IPS-NIHi7 (cell line): ENCODE measurements at regions not wholly inside any gene's neighbourhood (a gene's known extent, or its start where the extent isn't known, plus 50 kb on each side); places are given as distances from the start of the nearest gene placed in this dataset.

ENCODE experiments used
- DNase-seq: peaks from one replicate; pipeline ENCODE4 v3.0.0; 2012; ENCODE audit warnings: mixed read lengths; ENCODE audit errors: extremely low spot score

DNA sequence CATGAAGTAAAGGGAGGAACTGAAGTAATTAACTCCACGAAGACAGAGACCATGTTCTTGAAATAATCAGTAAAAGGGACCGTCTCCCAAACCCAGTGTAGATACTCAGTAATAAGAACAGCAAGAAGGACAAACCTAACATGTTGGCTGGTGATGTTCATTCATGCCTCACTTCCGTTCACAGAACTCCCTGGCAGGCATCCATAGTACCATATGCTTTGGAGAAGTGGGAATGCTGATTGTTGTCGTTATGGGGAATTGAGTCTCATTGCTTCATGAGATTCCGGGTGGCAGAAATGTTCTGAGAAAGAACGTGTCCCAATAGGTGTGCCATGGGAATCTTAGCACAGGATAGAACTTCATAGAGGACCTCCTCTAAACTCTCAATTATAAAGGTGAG is 452.3 kb downstream of the ZSWIM6 start:
- no peak for DNase-seq

DNA sequence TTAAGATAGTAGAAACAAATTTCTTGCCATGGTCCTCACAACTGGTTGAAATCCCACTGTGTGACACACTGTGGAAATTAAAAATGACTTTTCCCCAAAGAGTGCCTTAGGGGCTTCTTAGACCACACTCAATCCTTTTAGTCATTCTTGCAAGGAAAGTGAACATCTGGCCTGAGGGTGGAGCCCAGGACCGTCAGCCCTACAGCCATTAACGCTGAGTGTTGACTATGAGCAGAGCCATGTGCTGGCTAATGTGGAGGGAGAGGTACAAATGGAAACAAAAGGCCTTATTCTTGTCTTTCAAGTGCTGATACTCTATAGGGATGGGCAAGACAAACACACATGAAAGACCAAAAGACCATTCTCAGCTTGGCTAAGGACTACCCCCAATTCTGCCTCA is 456.5 kb downstream of the ZSWIM6 start:
- DNase-seq: no peak

DNA sequence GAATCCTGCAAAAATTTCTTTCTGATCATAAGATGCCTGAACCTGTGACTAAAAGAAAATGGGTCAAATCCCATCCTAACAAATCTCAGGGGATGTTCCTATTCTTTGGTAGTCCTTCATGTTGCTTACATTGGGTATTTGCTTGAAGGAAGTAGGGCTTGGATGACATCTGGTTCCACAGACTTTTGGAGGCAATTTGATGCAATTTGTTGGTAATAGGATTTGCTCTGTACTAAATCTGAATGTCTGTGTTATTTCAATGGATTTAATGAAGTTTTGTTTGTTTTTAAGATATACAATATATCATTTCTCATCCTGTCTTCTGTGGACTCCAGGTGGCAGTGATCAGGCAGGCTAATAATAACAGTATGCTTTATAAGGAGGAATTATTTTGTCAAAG is 457.9 kb downstream of the ZSWIM6 start:
- DNase-seq: no peak

DNA sequence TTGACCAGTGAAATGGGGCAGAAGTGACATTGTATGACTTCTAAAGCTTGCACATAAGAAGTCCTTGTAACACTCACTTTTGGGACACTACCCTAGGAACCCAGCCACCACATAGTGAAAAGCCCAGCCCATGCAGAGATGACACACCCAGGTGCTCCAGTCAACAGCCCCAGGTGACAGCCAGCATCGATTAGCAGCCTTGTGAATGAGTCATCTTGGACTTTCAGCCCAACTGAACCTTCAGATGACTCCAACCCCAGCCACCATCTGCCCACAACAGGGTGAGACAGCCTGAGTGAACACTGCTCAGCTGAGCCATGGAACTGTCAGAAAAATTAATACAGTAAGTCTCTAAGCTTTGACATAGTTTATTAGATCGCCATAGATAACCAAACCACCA is 458.6 kb downstream of the ZSWIM6 start:
- no peak for DNase-seq

DNA sequence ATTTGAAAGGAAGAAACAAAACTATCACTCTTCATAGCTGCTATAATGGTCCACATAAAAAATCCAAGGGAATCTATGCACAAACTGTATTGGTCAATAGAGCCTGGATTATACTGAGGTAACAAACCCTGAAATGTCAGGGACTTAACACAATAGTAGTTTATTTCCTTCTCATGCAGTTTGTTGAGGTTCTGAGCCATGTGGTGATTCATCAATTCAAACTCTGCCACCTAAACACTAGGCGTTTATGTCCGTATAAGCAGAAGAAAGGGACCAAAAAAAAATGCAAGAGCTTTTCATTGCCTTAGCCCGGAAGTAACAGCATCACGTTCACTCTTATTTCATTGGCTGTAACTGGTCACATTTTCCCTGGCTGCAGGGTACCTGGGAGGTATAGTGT is 464.7 kb downstream of the ZSWIM6 start:
- no peak for DNase-seq

DNA sequence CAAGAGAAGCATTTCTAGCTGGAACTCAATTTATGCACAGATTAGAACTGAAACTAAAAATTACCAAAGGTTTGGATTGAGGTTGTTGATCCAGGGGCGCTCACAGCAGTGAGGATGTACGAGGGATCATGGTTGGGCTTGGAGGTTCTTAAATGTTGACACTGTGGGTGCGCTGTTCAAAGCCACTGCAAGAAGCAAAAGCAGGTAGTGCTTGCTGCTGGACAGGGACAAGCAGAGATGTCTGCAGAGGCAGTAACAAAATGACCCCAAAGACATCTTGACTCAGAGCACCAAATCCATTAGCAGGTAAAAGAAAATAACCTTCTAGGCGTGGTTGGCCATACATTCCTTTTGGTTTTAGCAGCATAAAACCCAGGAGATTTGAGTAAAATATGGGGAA is 468.4 kb downstream of the ZSWIM6 start:
- DNase-seq: no peak

DNA sequence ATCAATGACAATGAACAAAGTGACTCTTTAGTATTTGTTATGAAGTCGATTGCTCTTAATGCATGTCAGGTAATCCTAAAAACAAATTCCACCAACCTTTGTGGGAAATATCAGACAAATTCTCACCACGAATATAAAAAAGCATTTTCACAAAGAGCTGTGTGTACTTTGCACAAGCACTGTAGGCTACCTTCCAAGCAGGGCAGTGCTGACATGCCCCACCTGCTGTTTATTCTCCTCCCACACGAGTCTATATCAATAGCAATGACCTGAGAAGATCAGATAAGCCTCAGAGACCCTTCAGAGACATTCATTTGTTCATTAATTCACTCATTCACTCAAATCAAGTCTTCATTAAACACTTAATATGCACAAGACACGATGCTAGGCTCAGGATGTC is 469.1 kb downstream of the ZSWIM6 start:
- DNase-seq: no peak

DNA sequence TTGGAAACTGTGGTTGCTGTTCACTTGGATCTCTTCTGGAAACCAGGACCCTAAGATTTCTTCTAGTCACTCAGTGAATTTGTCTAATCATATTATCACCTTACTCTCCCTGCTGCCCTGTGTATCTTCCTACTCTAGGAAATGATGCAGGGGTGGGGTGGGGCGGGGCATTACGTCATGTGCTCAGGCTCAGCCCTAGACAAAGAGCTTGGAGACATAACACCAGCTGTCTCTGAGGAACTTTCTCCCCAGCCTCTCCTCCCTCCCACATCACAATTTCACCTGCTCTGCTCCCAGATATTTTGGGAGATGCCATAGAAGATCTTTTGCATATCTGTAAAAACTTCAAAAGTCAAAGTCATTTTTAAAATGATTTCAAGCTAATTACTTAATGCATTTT is 470.4 kb downstream of the ZSWIM6 start:
- DNase-seq: no peak

DNA sequence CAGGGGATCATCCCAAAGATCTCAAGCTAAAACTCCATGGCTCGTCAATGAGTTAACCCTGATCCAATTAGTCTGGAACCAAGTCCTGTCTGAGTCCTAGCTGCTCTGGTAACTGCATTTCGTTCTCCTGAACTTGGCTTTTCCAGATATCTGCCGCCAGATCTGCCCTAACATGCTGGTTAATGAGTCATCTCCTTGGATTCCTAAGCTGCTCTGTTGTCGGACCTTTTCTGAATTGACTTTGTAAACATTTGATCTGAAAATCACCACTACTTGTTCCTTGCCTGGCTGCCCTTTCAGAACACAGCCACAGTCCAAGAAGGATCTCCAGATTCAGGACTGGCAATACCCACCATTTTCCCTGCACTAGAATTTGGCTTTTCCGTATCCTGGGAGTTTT is 473.0 kb downstream of the ZSWIM6 start:
- no peak for DNase-seq

DNA sequence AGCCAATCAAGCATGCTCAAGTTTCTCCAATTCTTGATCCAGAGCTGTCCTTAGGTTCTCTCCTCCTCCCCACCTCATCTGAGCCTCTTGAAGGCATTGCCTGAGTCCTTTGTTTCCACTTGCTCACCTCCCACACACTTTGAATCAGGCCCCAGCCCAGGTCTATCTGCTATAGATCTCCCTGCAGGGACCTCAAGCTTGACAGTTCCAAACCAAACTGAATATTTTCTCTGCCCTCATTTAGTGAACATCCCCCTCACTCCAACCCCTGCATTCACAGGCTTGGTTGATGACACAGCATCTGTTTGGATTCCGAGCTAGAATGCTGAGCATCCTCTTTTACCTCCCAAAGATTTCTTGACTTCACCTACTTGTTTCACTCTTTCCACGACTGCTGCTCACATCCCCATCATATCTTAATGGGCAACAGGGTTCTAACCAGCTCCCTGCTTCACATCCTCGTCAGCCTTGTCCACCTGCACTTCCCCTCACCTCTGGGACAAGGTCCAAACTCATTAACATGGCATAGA is 474.5 kb downstream of the ZSWIM6 start:
- DNase-seq: no peak

DNA sequence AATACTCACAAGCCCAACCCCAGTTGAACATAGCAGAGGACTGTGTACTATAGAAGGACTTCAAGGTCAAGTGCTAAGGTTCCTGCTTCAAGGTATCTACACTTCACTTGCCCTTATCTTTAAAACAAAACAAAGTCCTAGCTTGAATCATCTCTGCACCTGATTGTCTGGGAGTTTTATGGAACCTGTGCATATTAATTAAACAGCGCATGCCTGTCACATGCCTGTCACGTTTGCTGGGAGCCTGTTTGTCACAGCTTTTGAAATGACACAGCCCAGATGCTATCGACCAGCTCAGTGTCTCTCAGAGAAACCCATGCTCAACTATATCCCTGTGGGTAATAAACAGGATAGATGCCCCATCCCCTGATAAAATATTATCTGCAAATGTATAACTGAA is 476.0 kb downstream of the ZSWIM6 start:
- DNase-seq: no peak

DNA sequence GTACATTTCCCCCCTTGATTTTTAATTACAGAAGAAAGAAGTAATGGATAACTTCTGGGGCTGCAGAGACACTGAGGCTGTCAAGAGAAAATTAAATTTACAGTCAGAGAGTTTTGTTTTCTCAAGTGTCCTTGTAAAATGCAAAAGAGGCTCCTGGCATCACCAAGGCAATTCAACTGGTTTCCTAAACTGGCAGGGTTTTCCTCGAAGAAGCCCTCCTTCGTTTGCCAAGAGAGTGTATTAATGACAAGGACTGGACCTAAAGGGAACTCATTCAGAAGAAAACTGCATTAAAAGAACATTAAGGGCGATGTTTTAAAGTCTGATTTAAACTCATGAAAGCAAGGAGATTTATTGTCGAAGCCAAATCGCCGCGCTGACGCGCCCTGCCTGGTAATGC is 476.9 kb downstream of the ZSWIM6 start:
- DNase-seq: no peak

DNA sequence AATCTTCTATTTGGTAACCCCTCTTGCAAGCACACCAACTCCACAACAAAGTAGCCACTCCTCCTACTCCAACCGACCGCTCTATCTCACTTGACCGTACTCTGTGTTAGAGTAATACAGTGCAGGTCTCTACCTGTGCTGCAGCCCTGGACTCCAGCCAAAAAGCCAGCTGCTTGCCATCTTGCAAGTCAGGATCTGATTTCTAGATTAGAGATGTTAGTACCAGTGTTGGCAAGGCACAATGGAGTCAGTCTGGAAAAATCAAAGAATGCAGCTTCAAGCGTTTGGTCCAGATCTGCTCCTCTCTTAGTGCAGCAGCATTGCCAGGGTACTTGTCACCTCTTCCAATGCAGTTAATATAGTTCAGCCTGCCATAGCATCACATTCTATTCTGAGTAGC is 477.6 kb downstream of the ZSWIM6 start:
- no peak for DNase-seq

DNA sequence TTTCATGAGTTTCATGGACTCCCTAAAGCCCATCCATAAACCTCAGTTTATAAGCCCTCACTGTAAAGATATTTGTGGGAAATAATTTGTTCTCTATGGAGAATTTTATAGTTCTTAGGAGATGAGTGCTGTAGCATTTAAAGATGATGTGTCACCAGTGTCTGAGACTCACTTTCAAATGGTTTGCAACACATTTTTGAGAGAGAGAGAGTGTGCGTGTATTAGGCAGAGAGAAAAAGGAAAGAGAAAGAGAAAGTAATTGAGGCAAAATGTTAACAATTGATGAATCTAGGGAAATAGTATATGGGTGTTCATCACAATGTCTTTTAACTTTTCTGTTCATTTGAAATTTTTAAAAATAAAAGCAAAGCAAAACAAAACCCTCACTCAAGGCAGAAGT is 479.0 kb downstream of the ZSWIM6 start:
- no peak for DNase-seq

DNA sequence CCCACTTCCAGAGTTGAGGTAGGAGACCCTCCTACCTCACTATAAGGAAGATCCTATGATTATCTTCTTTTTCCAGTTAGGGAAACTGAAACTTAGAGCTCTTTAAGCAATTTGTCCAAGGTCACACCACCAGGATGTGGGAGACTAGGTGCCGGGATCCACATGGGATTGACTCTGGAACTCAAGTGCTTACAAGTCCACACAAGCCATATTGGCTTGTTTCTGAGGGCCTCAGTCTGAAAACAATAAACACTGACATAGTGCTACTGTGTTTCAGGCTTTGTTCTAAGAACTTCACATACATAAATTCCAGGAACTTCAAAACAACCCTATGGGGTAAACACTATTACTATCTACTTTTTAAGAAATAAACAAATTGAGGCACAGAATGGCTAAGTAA is 481.3 kb downstream of the ZSWIM6 start:
- DNase-seq: no peak

DNA sequence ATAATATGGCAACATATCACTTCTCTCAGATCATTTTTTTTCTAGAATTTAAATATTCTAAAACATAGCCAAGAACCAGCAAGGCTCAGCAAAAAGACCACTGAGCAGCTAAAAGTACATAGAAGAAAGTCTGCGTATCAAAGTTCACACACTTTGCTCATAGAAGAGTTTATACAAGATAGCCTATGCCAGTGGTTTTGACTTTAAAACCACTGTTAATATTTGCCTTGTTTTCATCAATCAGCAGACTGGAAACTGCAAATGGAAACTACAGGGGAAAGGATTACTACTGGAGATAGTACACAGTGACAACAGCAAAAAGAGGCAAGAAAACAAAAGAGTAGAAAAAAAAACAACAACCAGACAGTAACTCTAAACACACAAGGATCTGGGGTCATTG is 483.3 kb downstream of the ZSWIM6 start:
- no peak for DNase-seq

DNA sequence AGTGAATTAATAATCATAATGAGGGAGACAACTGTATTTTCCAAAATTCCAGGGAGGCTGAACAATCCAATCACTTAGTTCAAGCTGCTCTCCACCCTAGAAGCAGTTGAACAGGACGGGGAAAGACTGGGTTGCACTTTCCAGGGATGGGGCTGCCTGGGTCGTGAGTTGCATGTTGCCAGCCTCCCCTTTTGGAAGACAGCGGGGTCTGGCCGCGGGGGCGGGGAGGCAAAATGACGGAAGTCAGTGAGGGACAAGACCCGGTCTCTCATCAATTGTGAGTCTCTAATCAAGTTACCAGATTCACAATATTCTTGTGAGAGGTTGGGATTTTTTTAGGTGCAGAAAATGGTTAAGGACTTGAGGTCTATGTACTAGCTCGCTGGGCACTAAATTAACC is 484.1 kb downstream of the ZSWIM6 start:
- DNase-seq: no peak

DNA sequence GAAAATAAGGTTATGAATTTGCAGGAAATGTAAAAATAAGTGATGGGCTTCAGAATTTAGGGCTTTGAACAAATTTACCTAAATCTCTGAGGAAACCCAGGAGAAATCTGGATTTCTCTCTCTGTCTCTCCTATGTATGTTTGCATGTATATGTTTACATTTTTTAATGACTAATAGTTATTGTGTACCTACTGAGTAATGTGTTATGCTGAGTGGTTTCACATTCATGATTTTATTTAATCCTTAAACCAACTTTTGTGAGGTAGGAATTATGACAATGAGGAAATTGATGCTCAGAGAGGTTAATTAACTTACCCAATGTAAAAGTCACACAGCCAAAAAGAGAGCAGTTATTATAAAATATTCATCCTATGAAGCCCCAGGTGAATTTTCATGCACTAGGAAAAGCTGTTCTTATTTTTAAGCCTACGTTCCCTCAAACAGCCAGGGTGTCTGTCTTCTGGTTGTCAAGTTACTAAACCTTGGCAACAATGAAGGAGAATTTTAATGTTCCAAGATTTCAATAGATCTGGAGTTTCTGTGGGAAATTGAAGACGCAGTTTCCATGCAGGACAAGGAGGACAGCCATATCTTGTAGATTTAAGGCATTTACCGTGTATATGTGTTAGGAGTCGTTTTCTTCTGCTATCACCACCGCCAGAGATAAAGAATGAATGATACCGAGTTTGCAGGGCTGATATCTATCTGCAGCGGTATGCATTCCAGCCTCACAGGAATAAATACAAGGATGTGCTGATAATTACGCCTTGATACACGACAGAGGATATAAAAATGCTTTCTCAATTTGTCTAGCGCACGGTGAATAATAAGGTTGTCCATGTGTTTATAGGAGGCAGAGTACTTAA is 484.8 kb downstream of the ZSWIM6 start:
- no peak for DNase-seq

DNA sequence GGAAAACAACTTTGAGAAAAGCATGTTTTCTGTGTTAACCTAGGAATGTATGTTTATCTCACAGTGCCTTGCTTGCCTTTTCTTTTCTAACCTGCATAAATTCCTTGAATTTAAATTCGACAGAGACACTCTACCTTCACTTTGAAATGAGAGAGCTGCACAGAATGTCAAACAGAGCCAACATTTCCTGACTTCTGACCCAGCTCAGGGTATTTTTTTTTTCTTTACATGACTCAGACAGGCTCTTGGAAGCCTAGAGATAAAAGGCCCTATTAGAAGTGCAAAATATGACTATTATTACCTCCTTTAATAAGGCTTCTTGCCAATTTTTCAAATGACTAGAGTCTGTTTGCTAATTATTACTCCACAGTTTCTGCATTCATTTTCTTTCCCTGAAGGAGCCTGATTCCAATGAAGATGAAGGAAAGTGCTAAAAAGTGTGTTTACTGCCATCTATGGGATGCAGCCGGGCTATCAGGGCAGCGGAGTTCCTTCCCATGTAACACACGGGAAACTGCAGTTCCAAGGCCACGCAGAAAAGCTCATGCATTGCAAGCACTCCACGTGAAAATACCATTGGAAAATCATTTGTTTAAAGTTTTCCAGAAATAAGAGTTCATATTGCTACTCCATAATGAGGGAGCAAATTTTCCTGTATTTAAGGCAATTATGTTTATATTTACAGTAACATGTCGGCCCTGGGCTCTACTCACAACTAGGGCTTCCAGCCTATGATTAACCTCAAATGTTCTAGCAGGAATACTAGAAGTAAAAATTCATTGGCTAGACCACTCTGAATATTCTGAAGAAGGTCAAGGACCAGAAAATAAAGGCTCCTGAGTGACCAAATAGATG is 485.6 kb downstream of the ZSWIM6 start:
- DNase-seq: peak; percentile 60

DNA sequence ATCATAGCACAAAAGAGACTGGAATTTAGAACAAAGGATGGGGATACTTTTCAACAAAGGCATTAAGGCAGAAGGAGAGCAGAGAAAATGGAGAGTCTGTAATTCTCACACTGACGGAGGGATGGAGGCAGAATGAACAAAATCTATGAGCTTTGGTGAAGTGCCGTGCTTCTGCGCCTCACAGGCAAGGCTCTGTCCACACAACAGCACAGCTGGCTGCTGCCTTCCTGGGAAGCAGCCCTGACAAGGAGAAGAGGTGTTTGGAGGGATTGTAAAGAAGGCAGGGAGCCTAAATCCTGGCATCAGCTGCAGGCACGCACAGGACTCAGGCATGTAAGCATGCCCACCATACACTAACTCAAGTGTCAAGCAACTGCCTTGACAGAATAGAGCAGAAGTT is 485.2 kb upstream of the KIF2A start:
- DNase-seq: no peak

DNA sequence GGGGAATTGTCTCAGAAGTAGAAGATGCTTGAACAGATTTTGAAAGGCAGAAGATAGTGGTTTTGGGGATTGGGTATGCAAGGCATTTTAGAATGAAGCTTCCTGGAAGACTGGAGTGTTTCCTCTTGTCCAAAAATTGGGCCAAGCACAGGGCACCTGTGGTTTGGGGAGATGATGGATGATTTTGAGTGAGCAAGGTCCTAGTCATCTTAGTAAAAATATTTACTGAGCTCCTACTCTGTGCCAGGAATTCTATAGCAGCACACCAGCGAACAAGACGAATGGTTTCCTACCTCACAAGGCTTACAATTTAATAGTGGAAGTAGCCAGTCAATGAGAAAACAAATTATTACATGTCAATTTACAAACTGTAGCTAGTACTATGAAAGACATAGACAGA is 484.4 kb upstream of the KIF2A start:
- DNase-seq: no peak

DNA sequence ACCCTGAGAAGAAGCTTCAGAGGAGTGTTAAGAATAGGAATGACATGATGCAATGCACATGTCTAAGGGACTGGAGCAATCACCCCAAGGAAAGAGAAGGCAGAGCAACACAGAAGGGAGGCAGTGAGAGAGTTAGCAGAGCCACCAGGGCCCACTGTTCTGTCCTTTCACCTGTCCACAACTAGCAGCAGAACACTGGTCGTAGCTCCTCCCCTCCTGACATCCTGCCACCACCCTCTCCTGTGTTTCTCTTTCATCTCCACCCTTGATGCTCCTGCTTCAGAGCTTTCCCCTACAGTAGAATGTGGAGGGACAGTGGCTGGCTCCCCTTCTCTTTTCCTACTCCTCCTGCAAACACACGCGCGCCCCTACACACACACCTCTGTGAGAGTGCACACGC is 483.4 kb upstream of the KIF2A start:
- no peak for DNase-seq

DNA sequence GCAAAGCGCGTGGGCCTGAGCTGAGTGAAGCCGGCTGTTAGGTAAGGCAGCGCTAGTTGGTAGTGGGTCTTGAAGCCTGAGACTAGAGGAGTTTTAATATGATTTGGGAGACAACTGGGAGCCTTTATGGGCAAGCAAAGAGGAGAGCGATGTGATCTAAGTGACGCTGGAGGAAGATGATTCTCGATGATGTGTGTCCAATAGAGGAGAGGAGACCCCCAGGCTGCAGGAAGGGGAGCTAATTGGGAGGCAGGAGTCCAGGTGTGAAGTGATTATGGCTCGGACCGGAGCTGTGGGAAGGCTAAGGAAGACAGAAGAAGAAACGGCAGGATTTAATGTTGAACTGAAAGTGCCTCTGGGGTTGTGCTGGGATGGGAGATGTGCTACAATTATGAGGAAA is 482.9 kb upstream of the KIF2A start:
- no peak for DNase-seq
